Vagina (tissue), 2 donors: ENCODE measurements at regions not wholly inside any gene's neighbourhood (a gene's known extent, or its start where the extent isn't known, plus 50 kb on each side); places are given as distances from the start of the nearest gene placed in this dataset.
"Not testable (repeated sequence)": the region's sequence is repeated elsewhere in the genome, so short reads cannot be mapped to it uniquely, and the experiment has no call there.

Source experiments
- DNase-seq, 2 donors: peaks; one replicate each; pipeline ENCODE4 v3.0.0-alpha.2; 2017; ENCODE audit errors: extremely low spot score in 2 of 2
- H3K27ac ChIP-seq: fragments of 200-600 bp; sonication (generic); one replicate; pipeline ENCODE4 v1.5.1; 2019
- H3K27me3 ChIP-seq: fragments of 200-600 bp; sonication (generic); one replicate; pipeline ENCODE4 v1.5.1; 2019
- H3K36me3 ChIP-seq, 2 donors: fragments of 200-600 bp; sonication (generic); one replicate each; pipeline ENCODE4 v1.5.1; 2017 to 2019
- H3K4me1 ChIP-seq: fragments of 200-600 bp; sonication (generic); one replicate; pipeline ENCODE4 v1.5.1; 2019
- H3K4me3 ChIP-seq, 2 donors: fragments of 200-600 bp; sonication (generic); 1 replicate in 1 of 2; 2 replicates in 1 of 2; pipeline ENCODE4 v1.5.1; 2016 to 2019
- H3K9me3 ChIP-seq: fragments of 200-600 bp; sonication (generic); one replicate; pipeline ENCODE4 v1.5.1; 2019
- POLR2A ChIP-seq, 2 donors: fragments of 450-650 bp; IDR thresholded peaks; one replicate each; pipeline ENCODE4 v1.6.1; 2017; ENCODE audit warnings: antibody characterized with exemption in 2 of 2, mild to moderate bottlenecking in 2 of 2, moderate library complexity in 2 of 2
- POLR2AphosphoS5 ChIP-seq, 2 donors: sonication (generic); formaldehyde crosslinking; IDR thresholded peaks; one replicate each; pipeline ENCODE4 v1.9.0; 2017; ENCODE audit warnings: antibody characterized with exemption in 2 of 2, mild to moderate bottlenecking in 2 of 2, low read depth in 1 of 2; ENCODE audit not compliant: insufficient read depth in 1 of 2
- intact Hi-C: fragments of 100-400 bp; cut with DNase I; formaldehyde crosslinking; loops from one replicate; pipeline ENCODE4 v1.15.1; 2023
- TF ChIP-seq, protein P1 (sequence below), 3 experiments: fragments of 450-650 bp in 2 of 3; fragments of 200-600 bp in 1 of 3; sonication (generic) in 1 of 3; IDR thresholded peaks; one replicate each; pipeline ENCODE4 v1.5.1; 2017 to 2019; ENCODE audit warnings: antibody characterized with exemption in 3 of 3, mild to moderate bottlenecking in 2 of 3, moderate library complexity in 2 of 3

DNA sequence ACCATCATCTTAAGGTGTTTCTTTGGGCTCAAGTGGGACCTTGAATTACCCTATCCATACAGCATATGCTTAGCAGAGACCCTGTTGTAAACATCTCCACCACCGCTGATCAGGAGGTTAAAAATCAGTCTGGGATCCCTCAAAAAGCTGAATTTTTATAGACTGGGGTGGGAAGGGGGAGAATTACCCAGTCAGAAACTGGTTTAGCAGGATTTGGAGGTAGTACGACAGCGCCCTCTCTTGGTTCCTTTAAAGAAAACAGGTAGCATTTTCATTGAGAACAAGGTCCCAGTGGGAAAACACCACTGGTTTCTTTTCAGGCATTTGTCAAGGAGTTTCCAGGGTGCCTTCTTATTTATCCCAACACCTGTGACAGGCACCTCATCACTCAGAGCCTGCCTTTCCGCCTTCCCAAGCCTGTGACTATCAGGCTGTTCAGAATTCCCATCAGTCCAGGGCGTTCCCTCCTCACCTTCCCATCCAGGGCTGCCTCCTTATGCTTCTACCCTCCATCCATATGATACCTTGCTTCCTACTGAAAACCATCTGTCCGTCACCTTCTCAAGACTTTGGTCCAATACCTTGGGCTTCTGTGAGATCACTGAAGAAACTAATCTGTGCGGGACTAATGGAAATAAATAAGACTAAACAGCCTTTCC is 203.8 kb upstream of the RAI14 start:
- Histone ChIP-seq H3K36me3 (no peaks in the 10 kb centered on the region), H3K27me3 (no peaks in the 10 kb centered on the region), H3K4me1 (no peaks in the 10 kb centered on the region), H3K9me3 (no peaks in the 10 kb centered on the region), H3K4me3 (no peak overlapping the region), H3K27ac (no peak overlapping the region)
- no peak for DNase-seq
- intact Hi-C loops, result no loop called here
- TF ChIP-seq POLR2A (IDR thresholded peaks at IDR 0.05), result no peak

DNA sequence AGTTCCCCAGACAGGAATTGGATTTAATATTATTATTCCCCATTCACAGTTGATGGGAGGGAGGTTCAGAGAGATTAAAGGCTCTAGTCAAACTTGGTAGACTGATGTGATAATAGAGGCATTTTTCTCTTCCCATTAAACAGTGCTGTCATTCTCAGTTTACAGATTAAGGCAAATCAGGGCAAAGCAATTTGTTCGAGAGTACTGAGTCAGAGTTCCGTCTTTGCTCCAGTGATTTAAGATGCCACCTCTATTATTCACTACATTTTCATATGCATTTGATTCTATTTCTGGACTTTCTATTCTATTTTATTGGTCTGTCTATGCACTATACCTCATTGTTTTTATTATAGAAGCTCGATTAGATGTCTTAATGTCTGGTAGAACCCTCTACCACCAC is 201.0 kb upstream of the RAI14 start:
- intact Hi-C loops, result no loop called here
- TF ChIP-seq POLR2AphosphoS5 (IDR thresholded peaks at IDR 0.05; ENCODE audit: insufficient read depth in 1 of 2, low read depth in 1 of 2), result no peak
- no peak for TF ChIP-seq POLR2A (IDR thresholded peaks at IDR 0.05)
- TF ChIP-seq, protein P1, sequence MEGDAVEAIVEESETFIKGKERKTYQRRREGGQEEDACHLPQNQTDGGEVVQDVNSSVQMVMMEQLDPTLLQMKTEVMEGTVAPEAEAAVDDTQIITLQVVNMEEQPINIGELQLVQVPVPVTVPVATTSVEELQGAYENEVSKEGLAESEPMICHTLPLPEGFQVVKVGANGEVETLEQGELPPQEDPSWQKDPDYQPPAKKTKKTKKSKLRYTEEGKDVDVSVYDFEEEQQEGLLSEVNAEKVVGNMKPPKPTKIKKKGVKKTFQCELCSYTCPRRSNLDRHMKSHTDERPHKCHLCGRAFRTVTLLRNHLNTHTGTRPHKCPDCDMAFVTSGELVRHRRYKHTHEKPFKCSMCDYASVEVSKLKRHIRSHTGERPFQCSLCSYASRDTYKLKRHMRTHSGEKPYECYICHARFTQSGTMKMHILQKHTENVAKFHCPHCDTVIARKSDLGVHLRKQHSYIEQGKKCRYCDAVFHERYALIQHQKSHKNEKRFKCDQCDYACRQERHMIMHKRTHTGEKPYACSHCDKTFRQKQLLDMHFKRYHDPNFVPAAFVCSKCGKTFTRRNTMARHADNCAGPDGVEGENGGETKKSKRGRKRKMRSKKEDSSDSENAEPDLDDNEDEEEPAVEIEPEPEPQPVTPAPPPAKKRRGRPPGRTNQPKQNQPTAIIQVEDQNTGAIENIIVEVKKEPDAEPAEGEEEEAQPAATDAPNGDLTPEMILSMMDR (IDR thresholded peaks at IDR 0.05), result no peak
- no peaks in the 10 kb centered on the region for H3K27me3 ChIP-seq

GRCh38 chr5:34459908-34460307 is 196.2 kb upstream of the RAI14 start:
- TF ChIP-seq POLR2A (IDR thresholded peaks at IDR 0.05) (no peak), POLR2AphosphoS5 (IDR thresholded peaks at IDR 0.05; ENCODE audit: insufficient read depth in 1 of 2, low read depth in 1 of 2) (no peak)
- TF ChIP-seq, protein P1 (IDR thresholded peaks at IDR 0.05), result no peak
- Histone ChIP-seq H3K9me3 (no peaks in the 10 kb centered on the region), H3K36me3 (no peaks in the 10 kb centered on the region), H3K27ac (no peak overlapping the region), H3K4me3 (no peak overlapping the region), H3K4me1 (no peaks in the 10 kb centered on the region), H3K27me3 (no peaks in the 10 kb centered on the region)
- no peak for DNase-seq
- intact Hi-C loops, result no loop called here

More for the DNA sequence above, 201.0 kb upstream of the RAI14 start:
- no peak for DNase-seq
- Histone ChIP-seq H3K4me1 (no peaks in the 10 kb centered on the region), H3K9me3 (no peaks in the 10 kb centered on the region), H3K36me3 (no peaks in the 10 kb centered on the region), H3K27ac (no peak overlapping the region), H3K4me3 (no peak overlapping the region)

DNA sequence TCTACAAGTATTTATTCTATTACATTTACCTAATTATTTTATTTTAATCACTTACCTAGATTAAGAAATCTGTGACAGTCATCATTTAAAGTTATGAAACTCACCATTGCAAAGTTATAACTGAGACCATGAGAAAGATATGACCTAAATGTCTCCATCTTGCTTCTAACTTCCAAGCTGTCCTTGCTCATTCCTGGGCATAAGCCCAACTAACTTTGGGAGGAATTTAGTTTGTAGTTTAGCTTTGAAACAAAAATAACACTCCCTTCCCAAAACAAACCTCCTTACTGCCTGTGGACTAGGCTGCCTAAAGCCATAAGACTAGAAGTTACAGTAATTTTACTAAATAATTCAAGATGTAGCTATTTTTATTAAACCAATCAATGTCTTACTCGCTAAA is 195.6 kb upstream of the RAI14 start:
- no peak for DNase-seq
- Histone ChIP-seq H3K4me1 (no peaks in the 10 kb centered on the region), H3K36me3 (no peaks in the 10 kb centered on the region), H3K4me3 (no peak overlapping the region), H3K27me3 (no peaks in the 10 kb centered on the region), H3K9me3 (no peaks in the 10 kb centered on the region), H3K27ac (no peak overlapping the region)
- TF ChIP-seq POLR2AphosphoS5 (IDR thresholded peaks at IDR 0.05; ENCODE audit: insufficient read depth in 1 of 2, low read depth in 1 of 2), result no peak
- TF ChIP-seq POLR2A (IDR thresholded peaks at IDR 0.05), result no peak
- TF ChIP-seq, protein P1 (IDR thresholded peaks at IDR 0.05), result no peak
- intact Hi-C loops, result no loop called here

- Histone ChIP-seq H3K9me3 (no peaks in the 10 kb centered on the region), H3K27ac (no peak overlapping the region), H3K36me3 (no peaks in the 10 kb centered on the region), H3K4me1 (no peaks in the 10 kb centered on the region), H3K27me3 (no peaks in the 10 kb centered on the region), H3K4me3 (no peak overlapping the region)
- no peak for DNase-seq
- intact Hi-C loops, result no loop called here
- TF ChIP-seq POLR2AphosphoS5 (IDR thresholded peaks at IDR 0.05; ENCODE audit: insufficient read depth in 1 of 2, low read depth in 1 of 2), result no peak
Observed at GRCh38 chr5:34464829-34465228, 191.3 kb upstream of the RAI14 start.

DNA sequence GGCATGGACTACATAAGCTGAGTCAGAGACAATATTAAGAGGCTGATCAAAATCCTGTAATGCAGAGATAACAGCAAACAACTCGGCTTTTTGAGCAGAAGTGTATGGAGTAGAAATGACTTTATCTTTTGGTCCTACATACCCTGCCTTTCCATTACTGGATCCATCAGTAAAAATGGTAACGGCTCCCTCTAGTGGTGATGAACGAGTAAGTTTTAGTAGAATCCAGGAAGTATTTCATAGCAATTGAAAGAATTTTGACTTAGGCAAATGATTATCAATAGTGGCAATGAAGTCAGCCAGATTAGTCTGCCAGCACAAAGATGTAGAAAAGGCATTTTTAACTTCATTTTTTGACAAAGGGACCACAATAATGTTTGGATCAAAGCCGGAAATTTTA is 190.8 kb upstream of the RAI14 start:
- TF ChIP-seq, protein P1 (IDR thresholded peaks at IDR 0.05), result peak in 1 of 3 experiments; percentile 17
- H3K4me3 ChIP-seq, H3K27me3 ChIP-seq, DNase-seq, H3K4me1 ChIP-seq, intact Hi-C loops, H3K27ac ChIP-seq, H3K36me3 ChIP-seq, H3K9me3 ChIP-seq: not testable (repeated sequence)

GRCh38 chr5:34466519-34467388 is 189.4 kb upstream of the RAI14 start:
- H3K27me3 ChIP-seq, H3K4me3 ChIP-seq, H3K36me3 ChIP-seq, H3K4me1 ChIP-seq, intact Hi-C loops, DNase-seq, H3K9me3 ChIP-seq, H3K27ac ChIP-seq: not testable (repeated sequence)
